ENCODE measurements at regions not wholly inside any gene's neighbourhood (a gene's known extent, or its start where the extent isn't known, plus 50 kb on each side); places are given as distances from the start of the nearest gene placed in this dataset.
A peak's percentile ranks its signal among the peaks of the same experiment; 100 is the strongest.

- no peaks in the 10 kb centered on the region for H3K4me1 ChIP-seq
- no peak overlapping the region for H3K27ac ChIP-seq
- WGBS, 2 donors, result 66 to 69% methylated on average over 2 of the region's 2 CpGs
- H3K27me3 ChIP-seq, result no peaks in the 10 kb centered on the region
- no peaks in the 10 kb centered on the region for H3K9me3 ChIP-seq
- no peak for ATAC-seq (ENCODE audit: low FRiP score in 2 of 2)
- H3K36me3 ChIP-seq, result no peaks in the 10 kb centered on the region
- DNase-seq, result no peak
- no peak for TF ChIP-seq EP300 (IDR thresholded peaks at IDR 0.05)
- no peak for TF ChIP-seq POLR2AphosphoS5 (IDR thresholded peaks at IDR 0.05)
- TF ChIP-seq, protein P1, sequence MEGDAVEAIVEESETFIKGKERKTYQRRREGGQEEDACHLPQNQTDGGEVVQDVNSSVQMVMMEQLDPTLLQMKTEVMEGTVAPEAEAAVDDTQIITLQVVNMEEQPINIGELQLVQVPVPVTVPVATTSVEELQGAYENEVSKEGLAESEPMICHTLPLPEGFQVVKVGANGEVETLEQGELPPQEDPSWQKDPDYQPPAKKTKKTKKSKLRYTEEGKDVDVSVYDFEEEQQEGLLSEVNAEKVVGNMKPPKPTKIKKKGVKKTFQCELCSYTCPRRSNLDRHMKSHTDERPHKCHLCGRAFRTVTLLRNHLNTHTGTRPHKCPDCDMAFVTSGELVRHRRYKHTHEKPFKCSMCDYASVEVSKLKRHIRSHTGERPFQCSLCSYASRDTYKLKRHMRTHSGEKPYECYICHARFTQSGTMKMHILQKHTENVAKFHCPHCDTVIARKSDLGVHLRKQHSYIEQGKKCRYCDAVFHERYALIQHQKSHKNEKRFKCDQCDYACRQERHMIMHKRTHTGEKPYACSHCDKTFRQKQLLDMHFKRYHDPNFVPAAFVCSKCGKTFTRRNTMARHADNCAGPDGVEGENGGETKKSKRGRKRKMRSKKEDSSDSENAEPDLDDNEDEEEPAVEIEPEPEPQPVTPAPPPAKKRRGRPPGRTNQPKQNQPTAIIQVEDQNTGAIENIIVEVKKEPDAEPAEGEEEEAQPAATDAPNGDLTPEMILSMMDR (IDR thresholded peaks at IDR 0.05), result no peak
- TF ChIP-seq POLR2A (IDR thresholded peaks at IDR 0.05), result no peak
- no peak overlapping the region for H3K4me3 ChIP-seq
These were observed 169.1 kb downstream of the DMRT2 start for GRCh38 chr9:1219284-1219683.

- H3K27ac ChIP-seq, result no peak overlapping the region
- WGBS, 2 donors, result 84 to 92% methylated on average over 7 of the region's 7 CpGs
- no peaks in the 10 kb centered on the region for H3K27me3 ChIP-seq
- H3K9me3 ChIP-seq, result no peaks in the 10 kb centered on the region
- TF ChIP-seq, protein P1 (IDR thresholded peaks at IDR 0.05), result no peak
- TF ChIP-seq EP300 (IDR thresholded peaks at IDR 0.05) (no peak), POLR2A (IDR thresholded peaks at IDR 0.05) (no peak), POLR2AphosphoS5 (IDR thresholded peaks at IDR 0.05) (no peak)
- H3K36me3 ChIP-seq, result no peaks in the 10 kb centered on the region
- no peaks in the 10 kb centered on the region for H3K4me1 ChIP-seq
- no peak for DNase-seq
- no peak overlapping the region for H3K4me3 ChIP-seq
- no peak for ATAC-seq (ENCODE audit: low FRiP score in 2 of 2)
These were observed 171.1 kb downstream of the DMRT2 start for GRCh38 chr9:1221298-1221697.

DNA sequence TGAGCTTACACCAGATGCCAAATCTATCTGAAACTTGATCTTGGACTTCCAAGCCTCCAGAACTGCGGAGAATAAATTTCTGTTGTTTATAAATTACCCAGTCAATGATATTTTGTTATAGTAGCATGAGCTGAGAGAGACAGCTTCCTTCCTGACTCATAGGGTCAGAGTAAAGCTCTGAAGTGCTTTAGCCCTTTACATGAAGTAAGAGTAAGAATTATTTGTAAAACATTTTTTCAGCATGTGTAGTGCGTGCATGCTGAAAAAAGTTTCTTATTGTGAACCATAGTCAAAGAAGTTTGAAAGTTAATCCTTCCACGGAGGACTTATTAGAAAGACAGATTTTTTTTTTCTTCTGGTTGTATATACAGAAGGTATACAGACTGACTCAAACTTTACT, 172.4 kb downstream of the DMRT2 start:
- no peak for DNase-seq
- 49 to 65% methylated on average over 3 of the region's 3 CpGs for WGBS, 2 donors
- H3K9me3 ChIP-seq, result no peaks in the 10 kb centered on the region

DNA sequence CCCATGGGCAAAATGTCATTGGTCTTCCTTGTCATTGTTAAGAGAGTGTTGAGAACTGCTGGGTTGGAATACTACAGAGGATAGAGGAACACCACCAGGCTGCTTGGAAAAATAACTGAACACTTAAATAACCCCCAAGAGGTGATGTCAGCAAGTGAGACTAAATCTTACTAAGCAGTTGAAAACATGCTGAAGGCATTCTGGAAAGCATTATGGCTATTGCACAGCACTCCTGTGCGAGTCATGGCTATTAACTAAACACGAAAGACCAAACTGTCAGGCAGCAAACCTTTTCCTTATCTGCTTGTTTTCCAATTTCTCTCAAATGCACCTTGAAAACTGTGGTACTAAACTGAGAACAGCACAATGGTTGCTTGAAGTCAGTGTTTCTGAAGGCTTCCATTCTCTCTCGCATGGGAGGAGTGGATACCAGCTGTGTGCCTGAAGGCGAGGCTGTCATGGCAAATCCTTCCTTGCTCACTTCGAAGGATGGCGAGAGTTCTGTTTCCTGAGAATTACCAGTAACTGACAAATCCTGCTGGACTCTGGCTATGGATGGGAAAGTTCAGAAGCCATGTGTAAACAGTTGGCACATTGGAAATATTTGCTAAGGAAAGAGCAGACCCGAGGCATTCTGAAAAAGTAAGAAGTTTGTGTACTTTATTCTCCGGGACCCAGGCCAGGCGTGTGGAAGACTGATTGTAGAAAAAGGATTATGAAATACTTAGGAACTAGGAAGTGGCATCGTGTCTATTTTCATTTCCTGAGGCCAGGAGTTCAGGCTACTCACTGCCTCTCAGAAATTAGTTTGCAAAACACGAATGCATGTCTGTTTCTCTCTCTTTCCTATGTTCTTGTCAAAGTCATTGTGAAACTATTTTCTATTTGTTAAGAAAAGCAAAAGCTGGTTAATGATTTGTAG, 182.1 kb downstream of the DMRT2 start:
- TF ChIP-seq, protein P1 (IDR thresholded peaks at IDR 0.05), result no peak
- TF ChIP-seq EP300 (IDR thresholded peaks at IDR 0.05), result no peak
- no peak for TF ChIP-seq POLR2A (IDR thresholded peaks at IDR 0.05)
- TF ChIP-seq POLR2AphosphoS5 (IDR thresholded peaks at IDR 0.05), result peak; percentile 32 to 47
- peak overlapping the region in 3 of 4 donors; percentile 31 to 46 (median 32) for H3K27ac ChIP-seq
- ATAC-seq (ENCODE audit: low FRiP score in 2 of 2), result peak; percentile 86 to 94
- H3K4me3 ChIP-seq, result no peak overlapping the region
- H3K27me3 ChIP-seq, result no peaks in the 10 kb centered on the region
- peak in 1 of 2 donors; percentile 67 for DNase-seq
- no peaks in the 10 kb centered on the region for H3K36me3 ChIP-seq
- 30 to 32% methylated on average over 11 of the region's 11 CpGs for WGBS, 2 donors
- H3K4me1 ChIP-seq, result peaks cover 0 to 15% (median 6%) of the 10 kb centered on the region in 4 donors
- H3K9me3 ChIP-seq, result no peaks in the 10 kb centered on the region

More for the DNA sequence above, 172.4 kb downstream of the DMRT2 start:
- H3K4me1 ChIP-seq, result no peaks in the 10 kb centered on the region
- H3K36me3 ChIP-seq, result no peaks in the 10 kb centered on the region
- H3K4me3 ChIP-seq, result no peak overlapping the region
- no peak for ATAC-seq (ENCODE audit: low FRiP score in 2 of 2)
- TF ChIP-seq EP300 (IDR thresholded peaks at IDR 0.05) (no peak), POLR2A (IDR thresholded peaks at IDR 0.05) (no peak), POLR2AphosphoS5 (IDR thresholded peaks at IDR 0.05) (no peak)
- TF ChIP-seq, protein P1 (IDR thresholded peaks at IDR 0.05), result no peak
- no peak overlapping the region for H3K27ac ChIP-seq
- no peaks in the 10 kb centered on the region for H3K27me3 ChIP-seq
